Vagina (tissue), 2 donors: ENCODE measurements at regions not wholly inside any gene's neighbourhood (a gene's known extent, or its start where the extent isn't known, plus 50 kb on each side); places are given as distances from the start of the nearest gene placed in this dataset.
"Not testable (repeated sequence)": the region's sequence is repeated elsewhere in the genome, so short reads cannot be mapped to it uniquely, and the experiment has no call there.

Experiments
- CTCF ChIP-seq, 3 experiments: fragments of 450-650 bp in 2 of 3; fragments of 200-600 bp in 1 of 3; sonication (generic) in 1 of 3; IDR thresholded peaks; one replicate each; pipeline ENCODE4 v1.5.1; 2017 to 2019; ENCODE audit warnings: antibody characterized with exemption in 3 of 3, mild to moderate bottlenecking in 2 of 3, moderate library complexity in 2 of 3
- POLR2A ChIP-seq, 2 donors: fragments of 450-650 bp; IDR thresholded peaks; one replicate each; pipeline ENCODE4 v1.6.1; 2017; ENCODE audit warnings: antibody characterized with exemption in 2 of 2, mild to moderate bottlenecking in 2 of 2, moderate library complexity in 2 of 2

- TF ChIP-seq CTCF, POLR2A (IDR thresholded peaks at IDR 0.05): not testable (repeated sequence)
These were observed 286.5 kb upstream of the MKLN1 start for GRCh38 chr7:131041012-131041695.
